Thyroid gland (tissue), 4 donors: ENCODE measurements at regions not wholly inside any gene's neighbourhood (a gene's known extent, or its start where the extent isn't known, plus 50 kb on each side); places are given as distances from the start of the nearest gene placed in this dataset.

ENCODE experiments used
- DNase-seq, 2 donors: peaks; one replicate each; pipeline ENCODE4 v3.0.0-alpha.2; 2019
- H3K27ac ChIP-seq, 3 donors: fragments of 200-600 bp; sonication (generic); 1 replicate in 2 of 3; 2 replicates in 1 of 3; pipeline ENCODE4 v1.5.1; 2016 to 2019; ENCODE audit warnings: mild to moderate bottlenecking in 1 of 3, moderate library complexity in 1 of 3
- H3K27me3 ChIP-seq: fragments of 200-600 bp; sonication (generic); one replicate; pipeline ENCODE4 v1.5.1; 2019
- H3K36me3 ChIP-seq, 2 donors: fragments of 200-600 bp; sonication (generic); one replicate each; pipeline ENCODE4 v1.5.1; 2016 to 2019
- H3K4me1 ChIP-seq, 2 donors: fragments of 200-600 bp; sonication (generic); one replicate each; pipeline ENCODE4 v1.5.1; 2017 to 2019
- H3K4me3 ChIP-seq, 3 donors: fragments of 200-600 bp; sonication (generic); replicated peaks in 1 of 3; 1 replicate in 2 of 3; 2 replicates in 1 of 3; pipeline ENCODE4 v1.5.1; 2016; ENCODE audit warnings: mild to moderate bottlenecking in 1 of 3
- H3K9me3 ChIP-seq: fragments of 200-600 bp; sonication (generic); one replicate; pipeline ENCODE4 v1.5.1; 2017
- POLR2A ChIP-seq, 2 donors: fragments of 450-650 bp; IDR thresholded peaks; one replicate each; pipeline ENCODE4 v1.6.1; 2017; ENCODE audit warnings: antibody characterized with exemption in 2 of 2, mild to moderate bottlenecking in 2 of 2, moderate library complexity in 1 of 2
- WGBS, 2 donors: methylation state at CpG; one replicate each; pipeline ENCODE4 v1.1.5; 2017; 5-methylcytosine and 5-hydroxymethylcytosine counted together
- intact Hi-C: fragments of 100-400 bp; cut with DNase I; formaldehyde crosslinking; loops from one replicate; pipeline ENCODE4 v1.15.1; 2023
- TF ChIP-seq, protein P1 (sequence below), 6 experiments: fragments of 200-600 bp in 3 of 6; fragments of 450-650 bp in 3 of 6; sonication (generic) in 3 of 6; IDR thresholded peaks; one replicate each; pipeline ENCODE4 v1.5.1; 2016 to 2019; ENCODE audit warnings: antibody characterized with exemption in 6 of 6, mild to moderate bottlenecking in 2 of 6, inconsistent platforms in 1 of 6, moderate library complexity in 1 of 6

DNA sequence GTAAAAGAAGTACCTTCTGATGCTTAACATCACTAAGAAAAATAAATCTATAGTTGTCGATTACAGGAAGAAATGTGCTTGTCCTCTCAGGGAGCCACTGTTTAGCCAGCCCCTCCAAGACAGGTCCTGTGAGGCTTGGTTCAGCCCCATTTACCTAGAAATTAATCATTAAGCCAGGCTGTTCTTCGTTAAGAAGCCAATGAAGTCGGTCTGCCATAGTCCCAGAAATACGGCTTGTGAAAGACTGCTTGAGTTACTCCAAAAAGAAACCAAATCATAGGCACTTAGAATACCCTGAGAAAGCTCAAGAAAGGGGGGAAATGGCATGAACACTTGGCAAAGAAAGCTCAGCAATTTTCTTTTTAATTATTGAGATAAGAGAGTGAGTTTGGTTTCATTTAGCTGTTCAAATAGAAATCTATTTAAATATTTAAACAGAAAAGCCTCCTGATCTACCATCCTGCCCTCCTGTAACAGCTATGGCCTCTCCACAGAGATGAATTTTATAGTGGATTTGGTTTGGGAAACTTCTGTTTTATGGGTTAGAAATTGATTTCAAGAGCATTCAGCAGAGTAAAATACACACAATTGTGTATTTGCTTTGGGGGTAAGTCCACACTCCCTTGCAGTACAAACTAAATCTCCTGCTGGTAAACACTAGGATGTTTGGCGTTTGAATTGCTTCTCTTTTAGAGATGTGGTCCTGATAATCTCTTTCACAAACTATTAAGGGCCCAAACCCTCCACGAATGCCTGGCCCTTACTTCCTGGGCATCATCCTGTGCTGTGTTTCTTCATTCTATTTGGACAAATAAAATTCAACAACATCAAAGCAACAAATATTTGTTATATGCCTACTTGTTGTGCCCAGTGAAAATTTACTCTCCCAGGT is 234.4 kb downstream of the SEC23A start:
- Histone ChIP-seq H3K36me3 (no peaks in the 10 kb centered on the region), H3K27ac (no peak overlapping the region), H3K4me1 (peaks cover 0 to 4% of the 10 kb centered on the region in 2 donors), H3K9me3 (no peaks in the 10 kb centered on the region), H3K27me3 (no peaks in the 10 kb centered on the region), H3K4me3 (no peak overlapping the region)
- TF ChIP-seq, protein P1, sequence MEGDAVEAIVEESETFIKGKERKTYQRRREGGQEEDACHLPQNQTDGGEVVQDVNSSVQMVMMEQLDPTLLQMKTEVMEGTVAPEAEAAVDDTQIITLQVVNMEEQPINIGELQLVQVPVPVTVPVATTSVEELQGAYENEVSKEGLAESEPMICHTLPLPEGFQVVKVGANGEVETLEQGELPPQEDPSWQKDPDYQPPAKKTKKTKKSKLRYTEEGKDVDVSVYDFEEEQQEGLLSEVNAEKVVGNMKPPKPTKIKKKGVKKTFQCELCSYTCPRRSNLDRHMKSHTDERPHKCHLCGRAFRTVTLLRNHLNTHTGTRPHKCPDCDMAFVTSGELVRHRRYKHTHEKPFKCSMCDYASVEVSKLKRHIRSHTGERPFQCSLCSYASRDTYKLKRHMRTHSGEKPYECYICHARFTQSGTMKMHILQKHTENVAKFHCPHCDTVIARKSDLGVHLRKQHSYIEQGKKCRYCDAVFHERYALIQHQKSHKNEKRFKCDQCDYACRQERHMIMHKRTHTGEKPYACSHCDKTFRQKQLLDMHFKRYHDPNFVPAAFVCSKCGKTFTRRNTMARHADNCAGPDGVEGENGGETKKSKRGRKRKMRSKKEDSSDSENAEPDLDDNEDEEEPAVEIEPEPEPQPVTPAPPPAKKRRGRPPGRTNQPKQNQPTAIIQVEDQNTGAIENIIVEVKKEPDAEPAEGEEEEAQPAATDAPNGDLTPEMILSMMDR (IDR thresholded peaks at IDR 0.05) = no peak
- TF ChIP-seq POLR2A (IDR thresholded peaks at IDR 0.05) = no peak
- WGBS, 2 donors = 63 to 71% methylated on average over 6 of the region's 6 CpGs
- no peak for DNase-seq
- intact Hi-C loops = loop anchor here (5.0 to 10.0 kb wide), 3 partner anchors 146 to 964 kb away; no protein-coding TSS in a partner anchor

DNA sequence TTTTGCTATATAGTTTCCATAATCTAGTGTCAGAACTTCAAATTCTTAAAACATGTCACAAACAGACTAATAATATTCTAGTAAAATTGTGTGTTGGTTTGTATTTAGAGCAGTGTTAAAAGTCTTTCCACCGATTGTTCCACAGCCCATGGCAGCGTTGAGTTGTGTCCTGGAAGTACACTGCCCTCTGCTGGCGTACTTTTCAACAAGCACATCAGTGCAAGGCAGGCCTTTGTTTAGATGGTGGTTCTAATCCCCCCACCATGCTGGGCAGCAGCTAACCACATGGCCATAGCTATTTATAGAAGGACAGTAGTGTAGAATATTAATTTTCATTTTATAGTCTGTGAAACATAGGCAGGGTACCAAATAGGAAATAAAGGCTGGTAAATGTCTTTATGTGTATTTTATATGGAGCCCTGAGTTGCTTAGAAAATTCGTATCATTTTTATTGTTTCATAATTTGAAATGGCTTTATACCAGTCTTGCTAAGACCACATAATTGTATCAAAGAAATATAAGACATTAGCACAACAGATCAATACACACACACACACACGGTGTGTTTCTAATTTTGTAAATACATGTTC is 235.4 kb downstream of the SEC23A start:
- intact Hi-C loops = loop anchor here (5.0 to 10.0 kb wide), 3 partner anchors 145 to 963 kb away; no protein-coding TSS in a partner anchor
- peak; percentile 80 to 82 for DNase-seq
- H3K27ac ChIP-seq = no peak overlapping the region

DNA sequence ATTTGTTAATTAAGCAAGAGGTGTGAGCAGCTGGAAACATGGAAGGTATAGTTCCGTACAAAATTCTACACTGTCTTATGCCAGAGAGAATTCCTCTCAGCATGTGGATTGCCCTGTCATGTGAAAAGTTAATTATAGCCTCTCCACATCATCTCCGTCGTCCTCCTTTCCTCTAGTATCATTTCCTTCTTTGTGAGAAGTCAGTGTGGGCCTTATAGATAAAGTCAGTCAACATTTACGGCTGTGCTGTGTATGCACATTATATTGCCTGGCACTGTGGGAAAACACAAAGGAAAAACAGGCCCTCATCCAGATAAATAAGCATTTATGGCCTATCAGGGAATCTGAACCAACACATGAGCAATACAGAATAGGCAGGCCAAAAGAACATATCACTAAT is 236.6 kb downstream of the SEC23A start:
- no peak overlapping the region for H3K4me3 ChIP-seq
- no peak for TF ChIP-seq POLR2A (IDR thresholded peaks at IDR 0.05)
- TF ChIP-seq, protein P1 (IDR thresholded peaks at IDR 0.05) = no peak
- no peaks in the 10 kb centered on the region for H3K27me3 ChIP-seq
- no peak for DNase-seq
- 79 to 80% methylated on average over 4 of the region's 4 CpGs for WGBS, 2 donors
- H3K9me3 ChIP-seq = no peaks in the 10 kb centered on the region
- intact Hi-C loops = loop anchor here (5.0 to 10.0 kb wide), 3 partner anchors 144 to 962 kb away; no protein-coding TSS in a partner anchor
- peaks cover 0 to 4% of the 10 kb centered on the region in 2 donors for H3K4me1 ChIP-seq
- H3K27ac ChIP-seq = no peak overlapping the region
- no peaks in the 10 kb centered on the region for H3K36me3 ChIP-seq

More for the DNA sequence above, 235.4 kb downstream of the SEC23A start:
- WGBS, 2 donors = 39 to 41% methylated on average over 5 of the region's 5 CpGs
- no peaks in the 10 kb centered on the region for H3K36me3 ChIP-seq
- TF ChIP-seq POLR2A (IDR thresholded peaks at IDR 0.05) = no peak
- TF ChIP-seq, protein P1 (IDR thresholded peaks at IDR 0.05) = peak; percentile 50 to 82 (median 70)
- no peaks in the 10 kb centered on the region for H3K9me3 ChIP-seq
- no peaks in the 10 kb centered on the region for H3K27me3 ChIP-seq
- peaks cover 0 to 4% of the 10 kb centered on the region in 2 donors for H3K4me1 ChIP-seq
- H3K4me3 ChIP-seq = no peak overlapping the region

DNA sequence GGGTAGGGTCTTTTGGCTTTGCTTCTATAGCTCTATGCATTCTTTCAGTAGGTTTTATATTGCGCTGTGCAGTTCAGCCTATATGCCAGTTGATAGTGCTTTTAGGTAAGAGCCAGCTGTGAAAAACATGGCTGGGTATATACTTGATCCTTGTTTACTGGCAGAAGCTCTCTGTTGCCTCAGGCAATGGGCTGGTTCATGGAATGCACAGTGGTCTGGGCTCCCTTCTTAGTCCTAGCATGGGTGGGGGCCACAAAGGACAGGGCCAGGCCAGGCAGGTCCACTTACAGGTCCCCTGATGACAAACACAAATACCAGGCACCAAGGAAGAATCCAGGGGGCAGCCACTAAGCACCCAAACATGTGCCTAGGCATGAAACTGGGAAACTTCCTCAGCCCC is 240.7 kb downstream of the SEC23A start:
- DNase-seq = no peak
- H3K4me1 ChIP-seq = peaks cover 0 to 3% of the 10 kb centered on the region in 2 donors
- intact Hi-C loops = loop anchor here (10.0 kb wide), 2 partner anchors 152 to 958 kb away; no protein-coding TSS in a partner anchor
- no peaks in the 10 kb centered on the region for H3K27me3 ChIP-seq
- no peak overlapping the region for H3K4me3 ChIP-seq
- no peaks in the 10 kb centered on the region for H3K9me3 ChIP-seq
- no peaks in the 10 kb centered on the region for H3K36me3 ChIP-seq
- H3K27ac ChIP-seq = no peak overlapping the region
- no peak for TF ChIP-seq POLR2A (IDR thresholded peaks at IDR 0.05)
- TF ChIP-seq, protein P1 (IDR thresholded peaks at IDR 0.05) = no peak
- WGBS, 2 donors = 97 to 100% methylated on average over 1 of the region's 1 CpG
